DND-41 (cell line): ENCODE measurements at regions not wholly inside any gene's neighbourhood (a gene's known extent, or its start where the extent isn't known, plus 50 kb on each side); places are given as distances from the start of the nearest gene placed in this dataset.

Source experiments
- EZH2 ChIP-seq: IDR thresholded peaks from 3 replicates; pipeline ENCODE4 v1.6.1; 2012; ENCODE audit warnings: borderline replicate concordance, low read depth, mild to moderate bottlenecking, moderate library complexity, low read length, inconsistent platforms; ENCODE audit not compliant: severe bottlenecking
- TF ChIP-seq, protein P1 (sequence below): IDR thresholded peaks from 2 replicates; pipeline ENCODE4 v1.5.1; 2012; ENCODE audit warnings: borderline replicate concordance, low read length, moderate library complexity, mild to moderate bottlenecking; ENCODE audit not compliant: poor library complexity, severe bottlenecking; ENCODE audit errors: extremely low read depth

DNA sequence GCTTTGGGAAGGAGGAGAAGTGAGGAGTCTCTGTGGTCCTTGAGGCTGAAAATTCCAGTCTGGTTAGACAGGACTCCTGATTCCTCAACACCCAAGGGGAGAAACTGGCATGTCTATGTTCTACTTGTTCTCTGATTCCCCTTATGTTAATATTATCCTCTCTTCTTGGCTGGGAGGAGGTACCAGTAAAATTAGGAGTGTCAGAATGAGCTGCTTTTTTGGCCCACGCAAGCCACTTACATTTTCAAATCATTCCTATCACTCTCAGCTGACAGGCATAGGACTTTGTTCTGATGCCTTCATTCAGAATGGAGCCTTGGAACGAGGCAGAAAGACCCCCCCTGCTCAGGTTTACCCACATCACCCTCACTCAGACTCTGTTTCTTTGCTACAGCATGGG lies 1077.2 kb downstream of the BCL11B start:
- TF ChIP-seq, protein P1, sequence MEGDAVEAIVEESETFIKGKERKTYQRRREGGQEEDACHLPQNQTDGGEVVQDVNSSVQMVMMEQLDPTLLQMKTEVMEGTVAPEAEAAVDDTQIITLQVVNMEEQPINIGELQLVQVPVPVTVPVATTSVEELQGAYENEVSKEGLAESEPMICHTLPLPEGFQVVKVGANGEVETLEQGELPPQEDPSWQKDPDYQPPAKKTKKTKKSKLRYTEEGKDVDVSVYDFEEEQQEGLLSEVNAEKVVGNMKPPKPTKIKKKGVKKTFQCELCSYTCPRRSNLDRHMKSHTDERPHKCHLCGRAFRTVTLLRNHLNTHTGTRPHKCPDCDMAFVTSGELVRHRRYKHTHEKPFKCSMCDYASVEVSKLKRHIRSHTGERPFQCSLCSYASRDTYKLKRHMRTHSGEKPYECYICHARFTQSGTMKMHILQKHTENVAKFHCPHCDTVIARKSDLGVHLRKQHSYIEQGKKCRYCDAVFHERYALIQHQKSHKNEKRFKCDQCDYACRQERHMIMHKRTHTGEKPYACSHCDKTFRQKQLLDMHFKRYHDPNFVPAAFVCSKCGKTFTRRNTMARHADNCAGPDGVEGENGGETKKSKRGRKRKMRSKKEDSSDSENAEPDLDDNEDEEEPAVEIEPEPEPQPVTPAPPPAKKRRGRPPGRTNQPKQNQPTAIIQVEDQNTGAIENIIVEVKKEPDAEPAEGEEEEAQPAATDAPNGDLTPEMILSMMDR, result no peak
- no peak for TF ChIP-seq EZH2
